Coronary artery (tissue), 2 donors: ENCODE measurements at regions not wholly inside any gene's neighbourhood (a gene's known extent, or its start where the extent isn't known, plus 50 kb on each side); places are given as distances from the start of the nearest gene placed in this dataset.

Experiments used
- DNase-seq: peaks from one replicate; pipeline ENCODE4 v3.0.0-alpha.2; 2017; ENCODE audit warnings: low spot score
- H3K27ac ChIP-seq, 2 donors: fragments of 200-600 bp; sonication (generic); one replicate each; pipeline ENCODE4 v1.5.1; 2016 to 2019
- H3K4me3 ChIP-seq: fragments of 200-600 bp; sonication (generic); 2 replicates; pipeline ENCODE4 v1.5.1; 2016; ENCODE audit warnings: mild to moderate bottlenecking, moderate library complexity
- CTCF ChIP-seq: fragments of 200-600 bp; sonication (generic); IDR thresholded peaks from one replicate; pipeline ENCODE4 v1.5.1; 2019; ENCODE audit warnings: antibody characterized with exemption

- no peak overlapping the region for H3K4me3 ChIP-seq
- no peak for DNase-seq
- peak overlapping the region in 1 of 2 donors; percentile 77 for H3K27ac ChIP-seq
- TF ChIP-seq CTCF, result no peak
These were observed 57.0 kb upstream of the GRPEL1 start for GRCh38 chr4:7124689-7125442.

GRCh38 chr4:7121866-7122653 lies 54.2 kb upstream of the GRPEL1 start:
- H3K27ac ChIP-seq, result no peak overlapping the region
- no peak for TF ChIP-seq CTCF
- no peak overlapping the region for H3K4me3 ChIP-seq
- no peak for DNase-seq

GRCh38 chr4:7121174-7121573 lies 53.3 kb upstream of the GRPEL1 start:
- no peak overlapping the region for H3K27ac ChIP-seq
- no peak overlapping the region for H3K4me3 ChIP-seq
- DNase-seq, result no peak
- TF ChIP-seq CTCF, result no peak

GRCh38 chr4:7120341-7120740 lies 52.5 kb upstream of the GRPEL1 start:
- TF ChIP-seq CTCF, result no peak
- DNase-seq, result no peak
- H3K4me3 ChIP-seq, result no peak overlapping the region
- H3K27ac ChIP-seq, result no peak overlapping the region

- TF ChIP-seq CTCF, result no peak
- DNase-seq, result no peak
- Histone ChIP-seq H3K4me3 (no peak overlapping the region), H3K27ac (no peak overlapping the region)
These were observed 50.4 kb upstream of the GRPEL1 start for GRCh38 chr4:7118013-7118832.
